Chondrocyte (in vitro differentiated cells): ENCODE measurements at regions not wholly inside any gene's neighbourhood (a gene's known extent, or its start where the extent isn't known, plus 50 kb on each side); places are given as distances from the start of the nearest gene placed in this dataset.

Source experiments
- DNase-seq: peaks from one replicate; pipeline ENCODE4 v3.0.0; 2021; ENCODE audit warnings: mixed read lengths, low spot score
- H3K27ac Mint-ChIP-seq: one replicate; pipeline ENCODE4 v1.8.0; 2021; ENCODE audit warnings: mild to moderate bottlenecking, moderate library complexity, mixed read lengths; ENCODE audit not compliant: unreplicated experiment
- H3K27me3 Mint-ChIP-seq: 2 replicates; pipeline ENCODE4 v1.8.0; 2021; ENCODE audit warnings: low read depth, mixed read lengths
- H3K36me3 Mint-ChIP-seq: 2 replicates; pipeline ENCODE4 v1.8.0; 2021; ENCODE audit warnings: low read depth, mixed read lengths
- H3K4me1 Mint-ChIP-seq: 2 replicates; pipeline ENCODE4 v1.8.0; 2021; ENCODE audit warnings: low read depth, mild to moderate bottlenecking, mixed read lengths
- H3K4me3 Mint-ChIP-seq: one replicate; pipeline ENCODE4 v1.8.0; 2021; ENCODE audit warnings: mild to moderate bottlenecking, moderate library complexity, mixed read lengths; ENCODE audit not compliant: unreplicated experiment
- H3K9me3 Mint-ChIP-seq: 2 replicates; pipeline ENCODE4 v1.8.0; 2021; ENCODE audit warnings: low read depth, mixed read lengths
- CTCF ChIP-seq: fragments of 200-600 bp; sonication (generic); IDR thresholded peaks from 2 replicates; pipeline ENCODE4 v1.5.0; 2021; ENCODE audit warnings: antibody characterized with exemption, mild to moderate bottlenecking, moderate library complexity

- no peaks in the 10 kb centered on the region for H3K4me1 Mint-ChIP-seq
- H3K36me3 Mint-ChIP-seq, result no peaks in the 10 kb centered on the region
- no peaks in the 10 kb centered on the region for H3K27me3 Mint-ChIP-seq
- no peak for TF ChIP-seq CTCF
- no peak for DNase-seq
- H3K4me3 Mint-ChIP-seq, result no peak overlapping the region
- H3K27ac Mint-ChIP-seq, result no peak overlapping the region
- H3K9me3 Mint-ChIP-seq, result peaks cover 4% of the 10 kb centered on the region
Observed at GRCh38 chr12:88876857-88877256, 296.6 kb upstream of the KITLG start.

GRCh38 chr12:88870000-88870737 is 289.9 kb upstream of the KITLG start:
- Mint-ChIP-seq H3K36me3 (no peaks in the 10 kb centered on the region), H3K4me3 (no peak overlapping the region), H3K4me1 (no peaks in the 10 kb centered on the region), H3K27me3 (no peaks in the 10 kb centered on the region), H3K9me3 (no peaks in the 10 kb centered on the region), H3K27ac (no peak overlapping the region)
- TF ChIP-seq CTCF, result no peak
- no peak for DNase-seq

GRCh38 chr12:88868050-88868449 is 287.8 kb upstream of the KITLG start:
- no peaks in the 10 kb centered on the region for H3K4me1 Mint-ChIP-seq
- H3K36me3 Mint-ChIP-seq, result no peaks in the 10 kb centered on the region
- no peak for TF ChIP-seq CTCF
- no peaks in the 10 kb centered on the region for H3K9me3 Mint-ChIP-seq
- no peak overlapping the region for H3K27ac Mint-ChIP-seq
- no peak for DNase-seq
- no peaks in the 10 kb centered on the region for H3K27me3 Mint-ChIP-seq
- H3K4me3 Mint-ChIP-seq, result no peak overlapping the region

GRCh38 chr12:88867510-88867909 is 287.2 kb upstream of the KITLG start:
- TF ChIP-seq CTCF, result no peak
- H3K27ac Mint-ChIP-seq, result no peak overlapping the region

GRCh38 chr12:88866881-88867280 is 286.6 kb upstream of the KITLG start:
- Mint-ChIP-seq H3K4me3 (no peak overlapping the region), H3K9me3 (no peaks in the 10 kb centered on the region), H3K4me1 (no peaks in the 10 kb centered on the region), H3K36me3 (no peaks in the 10 kb centered on the region), H3K27me3 (no peaks in the 10 kb centered on the region), H3K27ac (no peak overlapping the region)
- DNase-seq, result no peak
- TF ChIP-seq CTCF, result no peak

More at GRCh38 chr12:88867510-88867909, 287.2 kb upstream of the KITLG start:
- Mint-ChIP-seq H3K4me3 (no peak overlapping the region), H3K36me3 (no peaks in the 10 kb centered on the region), H3K27me3 (no peaks in the 10 kb centered on the region), H3K9me3 (no peaks in the 10 kb centered on the region), H3K4me1 (no peaks in the 10 kb centered on the region)
- DNase-seq, result no peak
